Testis (tissue), 2 donors: ENCODE measurements at regions not wholly inside any gene's neighbourhood (a gene's known extent, or its start where the extent isn't known, plus 50 kb on each side); places are given as distances from the start of the nearest gene placed in this dataset.
"Not testable (repeated sequence)": the region's sequence is repeated elsewhere in the genome, so short reads cannot be mapped to it uniquely, and the experiment has no call there.

ENCODE experiments used
- DNase-seq: peaks from one replicate; pipeline ENCODE4 v3.0.0-alpha.2; 2019
- H3K27ac ChIP-seq, 2 donors: fragments of 200-600 bp; sonication (generic); one replicate each; pipeline ENCODE4 v1.5.1; 2019
- H3K27me3 ChIP-seq: fragments of 200-600 bp; sonication (generic); one replicate; pipeline ENCODE4 v1.5.1; 2019
- H3K36me3 ChIP-seq: fragments of 200-600 bp; sonication (generic); one replicate; pipeline ENCODE4 v1.5.1; 2017; ENCODE audit warnings: low read depth; ENCODE audit errors: missing control alignments
- H3K4me1 ChIP-seq: fragments of 200-600 bp; sonication (generic); one replicate; pipeline ENCODE4 v1.5.1; 2019
- H3K4me3 ChIP-seq, 2 donors: fragments of 200-600 bp; sonication (generic); one replicate each; pipeline ENCODE4 v1.5.1; 2017 to 2019
- H3K9me3 ChIP-seq: fragments of 200-600 bp; sonication (generic); one replicate; pipeline ENCODE4 v1.5.1; 2017
- POLR2A ChIP-seq: fragments of 450-650 bp; IDR thresholded peaks from one replicate; pipeline ENCODE4 v1.6.1; 2017; ENCODE audit warnings: antibody characterized with exemption, mild to moderate bottlenecking, moderate library complexity
- WGBS, 2 donors: methylation state at CpG; one replicate each; pipeline ENCODE4 v1.1.5; 2018; 5-methylcytosine and 5-hydroxymethylcytosine counted together
- intact Hi-C: fragments of 100-400 bp; cut with DNase I; formaldehyde crosslinking; loops from one replicate; pipeline ENCODE4 v1.15.1; 2023; ENCODE audit warnings: low total_unique reads
- TF ChIP-seq, protein P1 (sequence below), 3 experiments: fragments of 450-650 bp in 2 of 3; fragments of 200-600 bp in 1 of 3; sonication (generic) in 1 of 3; IDR thresholded peaks; one replicate each; pipeline ENCODE4 v1.5.1; 2016 to 2019; ENCODE audit warnings: antibody characterized with exemption in 3 of 3, mild to moderate bottlenecking in 2 of 3, moderate library complexity in 1 of 3

DNA sequence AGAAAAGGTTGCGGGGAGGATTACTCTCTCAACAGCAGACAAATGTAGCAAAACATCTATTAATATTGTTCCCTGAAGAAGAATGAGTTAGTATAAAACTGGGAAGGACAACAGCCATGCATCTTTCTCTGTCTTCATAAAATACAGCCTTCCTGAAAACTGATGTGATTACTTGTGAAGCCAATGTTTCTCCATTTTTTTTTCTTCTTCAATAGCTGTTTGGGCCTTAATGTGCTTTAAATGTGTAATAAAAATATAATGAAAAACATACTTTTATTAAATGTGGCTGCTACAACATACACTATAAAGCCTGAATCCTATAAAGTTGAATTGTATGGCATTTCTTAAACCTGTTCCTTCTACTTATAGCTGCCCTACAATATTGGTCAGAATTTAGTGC is 146.3 kb upstream of the LMCD1 start:
- no peaks in the 10 kb centered on the region for H3K27me3 ChIP-seq
- no peak for DNase-seq
- H3K4me3 ChIP-seq, result no peak overlapping the region
- no peaks in the 10 kb centered on the region for H3K36me3 ChIP-seq
- intact Hi-C loops, result no loop called here
- no peak overlapping the region for H3K27ac ChIP-seq
- peaks cover 2% of the 10 kb centered on the region for H3K4me1 ChIP-seq
- WGBS, 2 donors, result 78 to 82% methylated on average over 1 of the region's 1 CpG
- H3K9me3 ChIP-seq, result no peaks in the 10 kb centered on the region
- TF ChIP-seq, protein P1, sequence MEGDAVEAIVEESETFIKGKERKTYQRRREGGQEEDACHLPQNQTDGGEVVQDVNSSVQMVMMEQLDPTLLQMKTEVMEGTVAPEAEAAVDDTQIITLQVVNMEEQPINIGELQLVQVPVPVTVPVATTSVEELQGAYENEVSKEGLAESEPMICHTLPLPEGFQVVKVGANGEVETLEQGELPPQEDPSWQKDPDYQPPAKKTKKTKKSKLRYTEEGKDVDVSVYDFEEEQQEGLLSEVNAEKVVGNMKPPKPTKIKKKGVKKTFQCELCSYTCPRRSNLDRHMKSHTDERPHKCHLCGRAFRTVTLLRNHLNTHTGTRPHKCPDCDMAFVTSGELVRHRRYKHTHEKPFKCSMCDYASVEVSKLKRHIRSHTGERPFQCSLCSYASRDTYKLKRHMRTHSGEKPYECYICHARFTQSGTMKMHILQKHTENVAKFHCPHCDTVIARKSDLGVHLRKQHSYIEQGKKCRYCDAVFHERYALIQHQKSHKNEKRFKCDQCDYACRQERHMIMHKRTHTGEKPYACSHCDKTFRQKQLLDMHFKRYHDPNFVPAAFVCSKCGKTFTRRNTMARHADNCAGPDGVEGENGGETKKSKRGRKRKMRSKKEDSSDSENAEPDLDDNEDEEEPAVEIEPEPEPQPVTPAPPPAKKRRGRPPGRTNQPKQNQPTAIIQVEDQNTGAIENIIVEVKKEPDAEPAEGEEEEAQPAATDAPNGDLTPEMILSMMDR (IDR thresholded peaks at IDR 0.05), result no peak
- no peak for TF ChIP-seq POLR2A

DNA sequence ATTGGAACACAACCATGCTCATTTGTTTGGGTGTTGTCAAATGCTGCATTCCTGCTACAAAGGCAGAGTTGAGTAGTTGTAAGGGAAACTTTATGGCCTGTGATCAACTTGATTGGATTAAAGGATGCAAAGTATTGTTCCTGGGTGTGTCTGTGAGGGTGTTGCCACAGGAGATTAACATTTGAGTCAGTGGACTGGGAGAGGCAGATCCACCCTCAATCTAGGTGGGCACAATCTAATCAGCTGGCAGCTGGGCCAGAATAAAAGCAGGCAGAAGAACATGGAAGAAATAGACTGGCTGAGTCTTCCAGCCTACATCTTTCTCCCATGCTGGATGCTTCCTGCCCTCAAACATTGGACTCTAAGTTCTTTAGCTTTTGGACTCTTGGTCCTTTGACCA is 145.6 kb upstream of the LMCD1 start:
- H3K27me3 ChIP-seq, DNase-seq, H3K36me3 ChIP-seq, H3K4me3 ChIP-seq, intact Hi-C loops, H3K9me3 ChIP-seq, H3K4me1 ChIP-seq, H3K27ac ChIP-seq: not testable (repeated sequence)

DNA sequence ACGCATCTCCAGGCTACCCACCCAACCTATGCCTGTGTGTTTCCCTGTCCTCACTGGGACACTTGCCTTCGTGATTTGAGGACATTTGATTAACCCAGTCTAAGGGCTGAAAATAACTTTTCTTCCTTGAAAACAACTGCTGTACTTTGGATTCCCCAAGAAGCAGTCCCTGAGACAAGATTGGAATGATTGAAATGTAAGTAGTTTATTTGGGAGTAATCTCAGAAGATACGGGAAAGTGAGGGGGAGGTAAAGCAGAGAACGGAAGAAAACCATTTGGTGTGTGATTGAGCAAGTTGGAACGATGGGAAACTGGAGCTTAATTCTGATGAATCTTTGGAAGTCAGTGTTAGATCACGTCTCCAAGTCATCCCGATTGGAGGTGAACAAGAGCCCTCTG is 143.8 kb upstream of the LMCD1 start:
- TF ChIP-seq POLR2A, result no peak
- TF ChIP-seq, protein P1 (IDR thresholded peaks at IDR 0.05), result no peak
- H3K4me1 ChIP-seq, result peaks cover 2% of the 10 kb centered on the region
- H3K27me3 ChIP-seq, result no peaks in the 10 kb centered on the region
- 59 to 75% methylated on average over 7 of the region's 7 CpGs for WGBS, 2 donors
- no peak overlapping the region for H3K27ac ChIP-seq
- H3K4me3 ChIP-seq, result no peak overlapping the region
- H3K36me3 ChIP-seq, result no peaks in the 10 kb centered on the region
- intact Hi-C loops, result no loop called here
- H3K9me3 ChIP-seq, result no peaks in the 10 kb centered on the region
- DNase-seq, result no peak

DNA sequence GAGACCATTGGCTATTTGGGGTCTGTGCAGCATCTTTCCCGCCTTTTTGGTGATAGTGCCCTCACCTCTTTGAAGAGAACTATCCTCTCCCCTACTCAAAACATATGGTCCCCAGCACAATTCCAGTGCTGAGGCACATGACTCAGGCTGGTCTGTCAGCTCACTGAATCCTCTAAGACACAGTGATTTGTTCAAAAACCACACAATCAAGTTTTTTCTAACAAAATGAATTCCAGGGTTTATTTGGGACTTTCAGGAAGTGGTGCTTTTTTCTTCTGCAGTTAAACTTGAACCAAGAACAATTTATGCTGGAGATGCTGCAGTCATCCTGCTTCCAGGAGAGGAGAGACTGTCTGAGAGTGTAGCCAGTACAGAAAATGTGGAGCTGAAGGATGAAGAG is 142.5 kb upstream of the LMCD1 start:
- no peak for TF ChIP-seq POLR2A
- TF ChIP-seq, protein P1 (IDR thresholded peaks at IDR 0.05), result no peak
- Histone ChIP-seq H3K4me3 (no peak overlapping the region), H3K4me1 (peaks cover 2% of the 10 kb centered on the region), H3K9me3 (no peaks in the 10 kb centered on the region), H3K36me3 (no peaks in the 10 kb centered on the region), H3K27ac (no peak overlapping the region), H3K27me3 (no peaks in the 10 kb centered on the region)
- no peak for DNase-seq
- intact Hi-C loops, result no loop called here
- WGBS, 2 donors, result 100% methylated on average over 1 of the region's 1 CpG

DNA sequence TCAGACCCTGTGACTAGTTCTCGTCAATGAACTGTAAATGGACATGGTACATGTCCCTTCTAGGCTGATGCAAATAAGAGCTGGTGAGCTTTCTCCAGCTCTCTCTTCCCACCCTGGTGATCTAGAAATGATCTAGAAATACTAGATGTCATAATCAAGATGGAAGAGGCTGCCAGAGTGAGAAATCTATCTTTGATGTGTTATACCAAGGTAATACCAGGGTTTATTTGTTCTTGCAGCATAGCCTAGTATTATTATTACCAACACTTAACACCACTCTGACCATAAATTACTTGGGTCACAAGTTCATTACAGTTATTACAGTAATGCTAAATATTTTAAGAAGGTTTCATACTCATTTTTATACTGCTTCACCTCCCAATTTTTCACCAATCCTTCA is 138.4 kb upstream of the LMCD1 start:
- intact Hi-C loops, result no loop called here
- Histone ChIP-seq H3K27me3 (no peaks in the 10 kb centered on the region), H3K4me3 (no peak overlapping the region), H3K4me1 (peaks cover 12% of the 10 kb centered on the region), H3K36me3 (no peaks in the 10 kb centered on the region), H3K9me3 (no peaks in the 10 kb centered on the region), H3K27ac (no peak overlapping the region)
- WGBS, 2 donors, result 89 to 96% methylated on average over 1 of the region's 1 CpG
- DNase-seq, result no peak
- TF ChIP-seq, protein P1 (IDR thresholded peaks at IDR 0.05), result no peak
- TF ChIP-seq POLR2A, result no peak
